22Rv1 (cell line): ENCODE measurements at regions not wholly inside any gene's neighbourhood (a gene's known extent, or its start where the extent isn't known, plus 50 kb on each side); places are given as distances from the start of the nearest gene placed in this dataset.

Source experiments
- ZFX ChIP-seq: fragments of 450-650 bp; IDR thresholded peaks from 2 replicates; pipeline ENCODE4 v1.6.1; 2017; ENCODE audit warnings: antibody characterized with exemption, borderline replicate concordance
- TF ChIP-seq, protein P1 (sequence below): fragments of 450-650 bp; IDR thresholded peaks from 2 replicates; pipeline ENCODE4 v1.5.1; 2017; ENCODE audit warnings: mild to moderate bottlenecking

DNA sequence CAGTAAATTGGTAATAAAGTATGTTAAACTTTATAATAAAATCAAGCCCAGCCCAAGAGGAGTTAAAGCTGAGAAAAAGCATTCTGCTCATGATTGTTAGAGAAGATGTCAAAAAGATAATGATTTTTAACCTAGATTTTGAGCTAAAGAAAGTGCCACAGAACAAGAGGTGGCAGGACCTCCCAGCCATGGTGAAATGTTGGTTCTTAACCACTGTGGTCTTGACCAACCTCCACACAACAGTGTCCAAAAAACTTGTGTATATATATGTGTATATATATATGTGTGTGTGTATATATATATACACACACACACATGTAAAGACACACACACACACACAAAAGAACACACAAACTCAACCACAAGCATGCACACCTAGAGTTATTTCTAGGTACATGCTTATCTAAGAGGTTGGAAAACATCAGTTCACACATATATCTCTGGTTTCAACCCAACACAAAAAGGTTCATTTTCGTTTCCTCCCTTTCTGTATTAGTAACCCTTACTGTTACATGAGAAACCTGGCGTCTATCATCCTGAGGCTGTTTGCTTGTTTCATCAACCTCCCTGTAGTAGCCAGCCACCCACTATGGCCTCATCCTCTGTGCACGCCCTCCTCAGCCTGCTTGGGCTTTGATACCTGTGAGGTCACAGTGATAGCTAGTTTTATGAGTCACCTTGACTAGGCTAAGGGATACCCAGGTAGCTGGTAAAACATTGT lies 631.8 kb upstream of the ID2 start:
- TF ChIP-seq, protein P1, sequence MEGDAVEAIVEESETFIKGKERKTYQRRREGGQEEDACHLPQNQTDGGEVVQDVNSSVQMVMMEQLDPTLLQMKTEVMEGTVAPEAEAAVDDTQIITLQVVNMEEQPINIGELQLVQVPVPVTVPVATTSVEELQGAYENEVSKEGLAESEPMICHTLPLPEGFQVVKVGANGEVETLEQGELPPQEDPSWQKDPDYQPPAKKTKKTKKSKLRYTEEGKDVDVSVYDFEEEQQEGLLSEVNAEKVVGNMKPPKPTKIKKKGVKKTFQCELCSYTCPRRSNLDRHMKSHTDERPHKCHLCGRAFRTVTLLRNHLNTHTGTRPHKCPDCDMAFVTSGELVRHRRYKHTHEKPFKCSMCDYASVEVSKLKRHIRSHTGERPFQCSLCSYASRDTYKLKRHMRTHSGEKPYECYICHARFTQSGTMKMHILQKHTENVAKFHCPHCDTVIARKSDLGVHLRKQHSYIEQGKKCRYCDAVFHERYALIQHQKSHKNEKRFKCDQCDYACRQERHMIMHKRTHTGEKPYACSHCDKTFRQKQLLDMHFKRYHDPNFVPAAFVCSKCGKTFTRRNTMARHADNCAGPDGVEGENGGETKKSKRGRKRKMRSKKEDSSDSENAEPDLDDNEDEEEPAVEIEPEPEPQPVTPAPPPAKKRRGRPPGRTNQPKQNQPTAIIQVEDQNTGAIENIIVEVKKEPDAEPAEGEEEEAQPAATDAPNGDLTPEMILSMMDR, result no peak
- TF ChIP-seq ZFX, result no peak
